Renal cortex interstitium (tissue), 11 donors: ENCODE measurements at regions not wholly inside any gene's neighbourhood (a gene's known extent, or its start where the extent isn't known, plus 50 kb on each side); places are given as distances from the start of the nearest gene placed in this dataset.

Experiments used
- DNase-seq, 11 donors: peaks; one replicate each; pipeline ENCODE4 v3.0.0-alpha.2; 2013; ENCODE audit warnings: low read depth in 9 of 11, low spot score in 4 of 11; ENCODE audit errors: extremely low read depth in 1 of 11

DNA sequence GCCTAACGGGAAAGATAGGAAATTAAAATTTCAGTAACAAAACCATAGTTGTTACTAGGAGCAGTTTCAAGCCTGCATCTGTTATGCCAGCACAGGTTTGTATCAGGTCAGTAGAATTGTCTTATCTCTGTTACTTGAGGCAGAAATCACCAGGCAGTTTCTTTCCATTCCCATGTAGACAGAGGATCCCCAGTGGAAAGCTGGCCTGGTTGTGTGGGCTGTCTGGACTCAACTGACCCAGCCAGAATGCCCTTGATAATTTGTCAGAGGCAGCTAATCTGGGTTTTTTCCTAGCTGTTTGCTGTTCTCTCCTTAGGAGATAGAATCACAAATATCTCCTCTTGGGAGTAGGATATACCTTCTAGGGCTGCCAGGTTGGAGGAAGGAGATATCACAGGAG is 1044.7 kb downstream of the IGSF11 start:
- DNase-seq = no peak

GRCh38 chr3:117990627-117991026 is 1044.0 kb downstream of the IGSF11 start:
- no peak for DNase-seq

DNA sequence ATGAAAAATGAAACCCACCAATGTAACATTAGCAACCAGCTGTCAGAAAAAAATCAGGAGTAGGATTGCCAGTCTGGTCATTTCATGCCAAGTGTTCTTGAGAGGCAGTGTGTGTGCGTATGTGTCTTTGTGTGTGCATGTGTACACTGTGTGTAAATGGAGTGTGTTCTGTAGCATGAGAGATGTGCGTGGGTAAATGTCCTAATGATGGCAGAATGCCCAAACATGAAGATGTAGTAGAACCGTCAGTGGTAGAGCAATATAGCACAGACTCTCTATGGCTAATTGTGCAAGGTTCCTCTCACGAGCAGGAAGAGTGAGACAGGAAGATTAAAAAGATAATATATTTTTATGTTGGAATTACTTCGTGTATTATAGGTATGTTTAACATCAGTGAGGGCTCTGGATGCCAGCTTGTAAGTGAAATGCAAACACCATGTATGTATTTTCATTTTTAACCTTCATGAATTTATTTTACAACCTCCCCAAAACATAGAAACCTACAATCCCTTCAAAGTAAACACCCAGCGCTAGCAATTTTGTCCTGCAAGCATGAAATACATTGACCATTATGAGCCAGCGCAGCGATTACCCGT is 1038.7 kb downstream of the IGSF11 start:
- no peak for DNase-seq

GRCh38 chr3:117997201-117998049 is 1037.2 kb downstream of the IGSF11 start:
- peak; percentile 69 to 84 (median 77) for DNase-seq

DNA sequence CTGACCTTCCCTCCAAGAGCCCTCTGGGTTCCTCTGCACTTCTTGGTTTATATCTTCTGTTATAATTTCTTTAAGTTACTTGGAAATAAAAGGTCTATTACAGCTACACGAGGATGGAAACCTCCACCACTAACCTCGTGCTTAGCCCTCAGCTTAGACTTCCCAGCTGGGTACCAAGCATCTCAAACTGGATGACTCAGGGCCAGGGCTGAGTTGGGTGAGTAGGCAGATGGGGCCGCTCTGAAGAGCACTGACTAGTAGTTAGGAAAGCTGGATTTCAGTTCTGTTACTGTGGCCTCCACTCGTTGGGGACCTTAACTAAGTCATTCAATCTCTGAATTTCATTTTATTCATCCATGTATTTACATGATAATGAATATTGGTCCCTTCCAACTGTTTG is 1036.6 kb downstream of the IGSF11 start:
- no peak for DNase-seq

DNA sequence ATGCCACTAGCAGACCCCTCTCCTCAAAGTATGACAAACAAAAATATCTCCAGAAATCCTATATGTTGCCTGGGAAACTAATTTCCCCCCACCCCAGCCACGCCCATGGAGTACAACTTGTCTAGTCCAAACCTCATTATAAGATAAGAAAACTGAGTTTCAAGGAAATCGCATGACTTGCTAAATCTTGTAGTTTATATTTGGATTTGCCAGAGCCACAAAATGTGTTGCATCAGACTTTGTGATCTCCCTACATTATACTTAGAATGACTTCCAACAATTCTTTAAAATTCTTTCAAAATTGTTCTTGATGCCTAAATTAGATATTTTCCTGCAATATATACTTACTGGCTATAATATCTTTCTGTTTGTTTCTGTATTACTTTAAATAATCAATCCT is 1034.4 kb downstream of the IGSF11 start:
- no peak for DNase-seq

- DNase-seq = no peak
These were observed 1033.3 kb downstream of the IGSF11 start for GRCh38 chr3:118001380-118001779.

DNA sequence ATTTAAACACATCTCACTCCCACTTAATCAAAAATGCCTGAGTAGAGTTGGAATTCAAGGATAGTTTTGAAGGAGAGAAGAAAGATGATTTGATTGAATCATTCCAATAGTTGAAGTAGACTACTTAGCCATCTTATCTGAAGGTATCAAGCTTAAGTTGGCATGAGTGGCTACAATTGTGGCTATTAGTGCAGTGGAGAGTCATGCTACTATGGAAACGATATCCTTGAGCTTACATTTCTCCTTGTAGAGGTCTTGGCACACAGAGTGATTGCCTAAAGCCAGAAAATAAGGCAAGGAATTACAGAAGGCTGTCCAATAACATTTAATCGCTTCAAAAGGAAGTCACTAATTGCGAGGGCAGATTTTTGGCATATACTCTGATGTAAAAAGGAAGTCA is 1022.7 kb downstream of the IGSF11 start:
- DNase-seq = no peak

DNA sequence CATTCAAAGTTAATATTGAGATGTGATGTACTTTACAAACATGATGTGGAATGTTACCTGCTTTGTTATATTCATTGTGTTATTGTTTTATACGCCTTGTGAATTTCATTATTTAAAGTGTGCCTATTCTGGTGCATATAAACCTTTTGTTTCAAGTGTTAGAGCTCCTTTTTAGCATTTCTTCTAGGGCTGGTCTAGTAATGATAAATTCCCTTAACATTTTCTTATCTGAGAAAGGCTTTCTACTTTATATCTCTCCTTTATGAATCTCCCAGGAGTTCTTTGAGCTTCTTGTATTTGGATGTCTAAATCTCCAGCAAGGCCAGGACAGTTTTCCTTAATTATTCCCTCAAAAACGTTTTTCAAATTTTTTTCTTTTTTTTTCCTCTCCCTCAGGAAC is 1005.6 kb downstream of the IGSF11 start:
- DNase-seq = no peak

DNA sequence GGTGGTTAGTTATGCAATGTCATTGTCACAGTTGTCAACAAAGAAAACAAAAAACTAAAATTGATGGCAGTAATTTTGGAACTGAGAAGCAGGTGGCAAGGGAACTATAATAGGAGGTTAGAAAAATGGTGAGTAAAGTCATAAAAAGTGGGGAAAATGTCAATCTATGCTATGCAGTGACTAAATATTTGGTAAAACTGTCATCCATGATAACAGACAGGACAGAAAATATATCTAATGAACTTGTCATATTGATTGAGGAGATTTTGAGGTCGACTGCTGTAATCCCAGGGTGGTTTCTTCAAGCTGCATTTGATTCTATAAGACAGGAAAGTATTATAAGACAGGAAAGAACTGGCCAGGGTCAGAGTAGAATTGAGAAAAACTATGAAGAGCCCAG is 998.4 kb downstream of the IGSF11 start:
- DNase-seq = no peak

DNA sequence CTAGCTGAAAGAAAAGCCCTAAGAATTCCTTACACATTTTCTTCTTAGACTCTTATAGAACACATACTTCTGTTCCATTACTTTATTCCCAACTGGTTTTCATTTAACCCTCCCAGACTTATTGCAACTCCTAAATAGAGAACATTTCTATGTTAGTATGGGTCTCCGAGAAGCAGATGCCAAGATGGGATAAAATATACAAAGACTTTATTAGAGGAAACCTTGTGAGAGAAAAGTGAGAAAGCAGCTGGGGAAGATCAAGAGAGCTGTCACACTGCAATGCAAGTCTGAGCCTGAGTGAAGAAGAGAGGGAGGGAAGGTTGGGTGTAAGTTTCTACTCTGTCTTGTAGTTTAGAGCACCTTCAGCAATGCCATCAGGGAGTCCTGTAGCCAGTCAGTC is 979.3 kb downstream of the IGSF11 start:
- DNase-seq = peak in 2 of 11 donors; percentile 3 to 7

DNA sequence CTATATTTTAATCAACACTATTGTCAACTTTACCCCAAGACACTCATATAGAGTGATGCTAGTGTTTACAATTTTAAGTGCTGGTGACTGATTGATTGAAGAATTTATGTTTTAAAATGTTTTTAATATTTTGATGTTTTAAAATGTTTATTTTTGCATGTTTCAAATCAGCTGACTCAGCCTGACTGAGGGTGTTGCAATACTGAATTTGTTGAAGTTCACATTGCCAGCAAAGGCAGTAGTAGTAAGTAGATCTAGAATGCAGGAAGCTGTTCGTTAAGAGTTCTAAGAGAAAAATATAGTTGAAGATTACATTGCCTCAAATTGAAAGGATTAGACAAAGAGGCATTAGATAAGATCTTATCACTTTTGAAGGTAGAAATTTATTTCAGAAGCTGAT is 977.6 kb downstream of the IGSF11 start:
- no peak for DNase-seq

DNA sequence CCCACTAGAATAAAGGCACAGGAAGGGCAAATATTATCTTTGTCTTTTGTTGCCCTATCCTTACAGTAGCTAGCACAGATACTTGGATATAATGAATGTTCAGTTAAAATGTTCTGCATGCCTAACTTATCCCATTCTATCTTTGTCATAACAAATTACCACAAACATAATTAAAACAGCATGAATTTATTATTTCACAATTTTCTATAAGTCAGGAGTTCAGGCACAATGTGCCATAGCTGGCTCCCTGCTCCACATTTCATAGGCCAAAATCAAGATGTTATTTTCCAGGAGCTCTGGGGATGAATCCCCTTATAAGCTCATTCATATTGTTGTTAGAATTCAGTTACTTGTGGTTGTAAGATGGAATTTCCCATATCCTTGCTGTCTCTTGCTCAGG is 975.5 kb downstream of the IGSF11 start:
- DNase-seq = no peak

GRCh38 chr3:118067439-118067838 is 967.2 kb downstream of the IGSF11 start:
- DNase-seq = no peak

DNA sequence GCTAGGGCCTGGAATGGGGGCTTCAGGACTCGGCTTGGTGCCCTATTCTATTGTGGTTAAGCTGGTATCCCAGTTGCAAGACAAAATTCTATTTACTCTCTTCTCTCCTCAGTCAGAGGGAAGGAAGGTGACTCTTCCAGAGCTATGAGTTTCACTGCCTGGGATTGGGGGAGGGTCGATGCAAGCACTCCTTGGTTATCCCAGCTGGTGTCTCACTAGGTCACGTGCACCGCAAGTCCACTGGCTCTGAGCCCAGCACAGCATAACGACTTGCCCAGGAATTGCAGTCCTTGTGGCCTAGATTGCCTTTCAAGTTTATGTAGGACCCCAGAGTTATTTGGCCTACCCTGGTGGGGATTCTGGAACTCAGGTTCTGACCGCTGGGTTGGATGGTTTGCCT is 958.8 kb downstream of the IGSF11 start:
- no peak for DNase-seq

DNA sequence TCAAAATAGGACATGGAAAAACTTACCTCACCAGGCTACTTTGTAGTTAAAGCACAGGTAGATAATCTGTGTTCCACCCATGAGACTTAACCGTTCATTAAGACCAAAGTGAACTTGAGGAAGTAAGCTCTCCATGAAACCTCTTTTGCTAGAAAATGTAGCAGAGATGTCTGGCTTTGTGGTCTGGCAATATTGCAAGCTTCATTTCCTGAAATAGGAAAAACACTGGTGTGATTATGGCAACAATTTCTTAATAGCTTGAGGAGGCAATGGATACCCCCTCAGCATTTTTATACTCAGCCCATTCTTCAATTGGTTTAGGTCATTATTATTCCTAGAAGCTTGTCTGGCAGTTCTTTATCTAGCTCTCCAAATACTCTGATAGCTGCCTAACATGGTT is 957.3 kb downstream of the IGSF11 start:
- DNase-seq = no peak

GRCh38 chr3:118080889-118081288 is 953.8 kb downstream of the IGSF11 start:
- DNase-seq = peak in 1 of 11 donors; percentile 0

DNA sequence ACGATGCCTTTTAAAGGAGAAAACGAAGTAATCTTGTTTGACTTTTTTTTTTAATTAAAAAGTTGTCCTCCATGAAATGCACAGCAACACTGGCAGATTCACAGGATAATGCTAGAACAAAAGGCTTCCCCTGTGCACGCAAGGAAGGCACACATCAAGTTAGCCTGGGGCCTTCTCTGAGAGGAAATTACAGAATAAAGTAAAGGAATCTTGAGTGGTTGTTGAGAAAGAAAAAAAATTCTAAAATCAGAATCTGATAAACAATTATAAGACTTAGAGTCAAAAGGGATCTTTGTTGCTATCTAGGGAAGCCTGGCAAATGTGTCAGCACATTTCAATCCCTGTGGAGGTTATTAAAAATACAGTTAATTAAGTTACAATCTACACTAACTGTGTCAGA is 946.0 kb downstream of the IGSF11 start:
- no peak for DNase-seq

DNA sequence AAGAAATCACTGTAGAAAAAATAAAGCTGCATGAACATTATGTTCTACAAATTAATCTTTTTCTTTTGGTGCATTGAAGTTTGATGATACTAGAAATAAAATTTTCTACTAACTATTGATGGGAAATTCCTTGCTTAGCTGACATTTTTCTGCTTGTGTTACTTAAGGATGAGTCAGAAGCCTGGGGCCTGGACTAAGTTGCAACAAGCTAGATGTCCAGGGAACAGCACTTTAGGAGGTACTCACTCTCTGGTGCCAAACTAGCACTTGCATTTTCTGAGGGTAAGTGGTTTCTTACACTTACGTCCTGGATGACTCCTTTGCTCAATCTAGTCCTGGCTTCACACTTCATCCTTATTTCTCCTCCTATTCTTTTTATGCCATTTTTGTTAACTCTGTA is 945.1 kb downstream of the IGSF11 start:
- no peak for DNase-seq

GRCh38 chr3:118097226-118097625 is 937.4 kb downstream of the IGSF11 start:
- no peak for DNase-seq

DNA sequence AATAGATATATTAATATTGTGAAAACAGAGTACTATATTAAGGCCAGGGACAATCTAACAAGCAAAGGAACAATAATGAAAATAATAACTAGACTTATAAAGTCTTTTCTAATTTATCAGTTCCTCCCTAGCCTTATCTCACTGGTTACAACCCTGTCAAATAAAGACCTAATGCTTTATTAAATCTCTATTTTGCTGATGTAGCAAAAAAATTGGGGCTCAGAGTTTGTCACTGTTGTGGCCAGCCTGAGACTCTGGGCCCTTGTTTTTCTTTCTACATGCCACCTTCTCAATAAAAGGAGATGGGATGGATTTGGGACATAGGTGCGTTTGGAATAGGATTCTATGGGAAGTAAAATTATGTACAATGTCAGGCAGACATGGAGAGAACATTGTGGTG is 937.0 kb downstream of the IGSF11 start:
- DNase-seq = no peak
